Smooth muscle cell (in vitro differentiated cells): ENCODE measurements at regions not wholly inside any gene's neighbourhood (a gene's known extent, or its start where the extent isn't known, plus 50 kb on each side); places are given as distances from the start of the nearest gene placed in this dataset.
A peak's percentile ranks its signal among the peaks of the same experiment; 100 is the strongest.

Source experiments
- DNase-seq: peaks from one replicate; lab custom pipeline; 2025; ENCODE audit not compliant: unreplicated experiment; lab: John Stamatoyannopoulos, UW
- H2AFZ ChIP-seq: fragments of 200-600 bp; sonication (generic); 2 replicates; pipeline ENCODE4 v1.6.0; 2016; ENCODE audit warnings: antibody characterized with exemption, low read depth, mild to moderate bottlenecking
- H3F3A ChIP-seq: fragments of 200-600 bp; sonication (generic); 2 replicates; pipeline ENCODE4 v1.6.0; 2017; ENCODE audit warnings: antibody characterized with exemption, low read depth
- H3K27ac ChIP-seq: fragments of 200-600 bp; sonication (generic); 2 replicates; pipeline ENCODE4 v1.5.1; 2016; ENCODE audit warnings: low read depth, mild to moderate bottlenecking
- H3K27me3 ChIP-seq: fragments of 200-600 bp; sonication (generic); 2 replicates; pipeline ENCODE4 v1.6.1; 2016; ENCODE audit warnings: low read depth, mild to moderate bottlenecking
- H3K36me3 ChIP-seq: fragments of 200-600 bp; sonication (generic); 2 replicates; pipeline ENCODE4 v1.5.1; 2016; ENCODE audit warnings: low read depth
- H3K4me1 ChIP-seq: fragments of 200-600 bp; sonication (generic); 2 replicates; pipeline ENCODE4 v1.5.1; 2016; ENCODE audit warnings: low read depth
- H3K4me2 ChIP-seq: fragments of 200-600 bp; sonication (generic); 2 replicates; pipeline ENCODE4 v1.6.0; 2016; ENCODE audit warnings: mild to moderate bottlenecking
- H3K4me3 ChIP-seq: fragments of 200-600 bp; sonication (generic); 2 replicates; pipeline ENCODE4 v1.5.1; 2016; ENCODE audit warnings: mild to moderate bottlenecking
- H3K79me2 ChIP-seq: fragments of 200-600 bp; sonication (generic); 2 replicates; pipeline ENCODE4 v1.6.0; 2016; ENCODE audit warnings: low read depth, mild to moderate bottlenecking
- H3K9ac ChIP-seq: fragments of 200-600 bp; sonication (generic); 2 replicates; pipeline ENCODE4 v1.6.0; 2016; ENCODE audit warnings: low read depth
- H3K9me3 ChIP-seq: fragments of 200-600 bp; sonication (generic); replicated peaks from 2 replicates; pipeline ENCODE4 v1.5.1; 2016; ENCODE audit warnings: low read depth
- H4K20me1 ChIP-seq: fragments of 200-600 bp; sonication (generic); 2 replicates; pipeline ENCODE4 v1.6.0; 2016; ENCODE audit warnings: low read depth
- WGBS: methylation state at CpG from one replicate; pipeline ENCODE4 v1.1.7; 2016; ENCODE audit warnings: low lambda C conversion rate; 5-methylcytosine and 5-hydroxymethylcytosine counted together
- TF ChIP-seq, protein P1 (sequence below): fragments of 200-600 bp; sonication (generic); IDR thresholded peaks from 2 replicates; pipeline ENCODE4 v1.5.1; 2017; ENCODE audit warnings: borderline replicate concordance, mild to moderate bottlenecking, antibody characterized with exemption; ENCODE audit not compliant: insufficient read depth, poor library complexity, severe bottlenecking

DNA sequence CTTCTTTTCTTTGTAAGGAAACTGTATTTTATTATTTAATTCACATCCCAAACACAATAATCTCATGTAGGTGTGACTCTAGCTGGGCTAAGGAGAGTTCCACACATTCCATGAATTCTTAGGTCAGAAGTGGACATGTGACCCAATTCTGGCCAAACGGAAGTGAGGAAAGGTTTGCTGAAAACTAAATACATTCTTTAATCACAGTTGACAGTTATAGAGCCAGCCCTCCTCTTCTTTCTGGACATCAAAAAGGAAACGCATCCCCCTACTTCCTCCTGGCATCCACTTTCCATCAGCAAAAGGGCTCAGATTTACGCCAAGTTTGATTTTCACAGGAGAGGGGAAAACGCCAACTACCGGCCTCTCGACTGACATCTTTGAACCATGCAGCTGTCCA is 774.4 kb upstream of the POM121L12 start:
- H3K4me3 ChIP-seq, result no peak overlapping the region
- DNase-seq, result no peak
- H3K9ac ChIP-seq, result no peak overlapping the region
- no peaks in the 10 kb centered on the region for H3K9me3 ChIP-seq
- no peaks in the 10 kb centered on the region for H3K79me2 ChIP-seq
- H3K27ac ChIP-seq, result no peak overlapping the region
- no peaks in the 10 kb centered on the region for H3K36me3 ChIP-seq
- H3K4me2 ChIP-seq, result no peak overlapping the region
- no peak overlapping the region for H2AFZ ChIP-seq
- no peaks in the 10 kb centered on the region for H3K4me1 ChIP-seq
- no peaks in the 10 kb centered on the region for H4K20me1 ChIP-seq
- 95% methylated on average over 6 of the region's 6 CpGs for WGBS
- H3K27me3 ChIP-seq, result no peaks in the 10 kb centered on the region
- TF ChIP-seq, protein P1, sequence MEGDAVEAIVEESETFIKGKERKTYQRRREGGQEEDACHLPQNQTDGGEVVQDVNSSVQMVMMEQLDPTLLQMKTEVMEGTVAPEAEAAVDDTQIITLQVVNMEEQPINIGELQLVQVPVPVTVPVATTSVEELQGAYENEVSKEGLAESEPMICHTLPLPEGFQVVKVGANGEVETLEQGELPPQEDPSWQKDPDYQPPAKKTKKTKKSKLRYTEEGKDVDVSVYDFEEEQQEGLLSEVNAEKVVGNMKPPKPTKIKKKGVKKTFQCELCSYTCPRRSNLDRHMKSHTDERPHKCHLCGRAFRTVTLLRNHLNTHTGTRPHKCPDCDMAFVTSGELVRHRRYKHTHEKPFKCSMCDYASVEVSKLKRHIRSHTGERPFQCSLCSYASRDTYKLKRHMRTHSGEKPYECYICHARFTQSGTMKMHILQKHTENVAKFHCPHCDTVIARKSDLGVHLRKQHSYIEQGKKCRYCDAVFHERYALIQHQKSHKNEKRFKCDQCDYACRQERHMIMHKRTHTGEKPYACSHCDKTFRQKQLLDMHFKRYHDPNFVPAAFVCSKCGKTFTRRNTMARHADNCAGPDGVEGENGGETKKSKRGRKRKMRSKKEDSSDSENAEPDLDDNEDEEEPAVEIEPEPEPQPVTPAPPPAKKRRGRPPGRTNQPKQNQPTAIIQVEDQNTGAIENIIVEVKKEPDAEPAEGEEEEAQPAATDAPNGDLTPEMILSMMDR, result no peak
- no peaks in the 10 kb centered on the region for H3F3A ChIP-seq

DNA sequence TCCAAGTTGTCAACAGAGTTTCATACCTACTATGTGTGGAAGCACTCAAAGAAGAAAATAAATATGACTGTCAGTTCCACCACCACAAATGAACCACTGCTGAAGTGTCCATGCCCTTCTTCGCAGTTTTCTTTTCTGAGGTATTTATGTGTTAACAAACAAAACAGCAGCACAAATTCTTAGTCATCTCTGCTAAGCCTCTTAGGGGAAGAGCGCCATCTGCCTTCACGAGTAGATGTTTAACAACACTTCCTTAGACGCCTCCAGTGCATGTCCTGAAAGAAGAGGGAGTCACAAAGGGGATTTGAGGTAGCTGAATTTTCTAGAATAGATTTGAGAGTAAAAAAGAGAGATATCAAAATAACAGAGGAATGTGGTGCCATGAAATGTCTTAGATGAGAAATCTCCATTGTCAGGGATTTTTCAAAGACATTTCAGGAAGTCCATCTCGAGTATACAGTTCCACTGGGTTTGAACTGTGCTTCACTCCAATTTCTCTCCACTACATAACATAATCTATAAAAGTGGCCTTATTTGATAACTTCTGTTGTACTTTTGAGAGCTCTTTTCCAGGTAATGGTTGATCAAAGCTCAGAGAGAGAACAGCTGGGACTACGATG is 775.3 kb upstream of the POM121L12 start:
- WGBS, result 57% methylated on average over 6 of the region's 6 CpGs

DNA sequence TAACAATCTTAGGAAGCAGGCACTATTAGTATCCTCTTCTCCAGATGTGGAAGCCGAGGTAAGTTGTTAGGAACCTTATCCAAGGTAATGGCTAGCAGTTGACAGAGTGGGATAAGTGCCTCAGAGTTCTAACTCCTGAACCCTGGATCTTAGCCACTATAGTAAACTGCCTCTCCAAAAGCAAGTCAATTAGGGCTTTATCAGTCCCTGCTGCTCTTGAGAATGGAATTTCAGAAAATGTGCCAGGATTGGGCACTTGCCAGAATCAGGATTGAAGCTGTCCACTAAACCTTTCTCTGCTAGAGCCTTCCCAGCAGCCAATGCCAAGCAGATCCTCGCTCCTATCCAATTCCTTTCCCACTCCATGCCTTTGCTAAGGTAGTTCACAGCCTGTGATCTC is 777.5 kb upstream of the POM121L12 start:
- Histone ChIP-seq H3K9ac (no peak overlapping the region), H3K9me3 (no peaks in the 10 kb centered on the region)
- TF ChIP-seq, protein P1, result no peak

More for the DNA sequence above, 775.3 kb upstream of the POM121L12 start:
- H3F3A ChIP-seq, result no peaks in the 10 kb centered on the region
- no peak overlapping the region for H3K4me2 ChIP-seq
- H3K79me2 ChIP-seq, result no peaks in the 10 kb centered on the region
- H3K27me3 ChIP-seq, result no peaks in the 10 kb centered on the region
- TF ChIP-seq, protein P1, result peak; percentile 40
- H3K27ac ChIP-seq, result no peak overlapping the region
- H3K9ac ChIP-seq, result no peak overlapping the region
- no peaks in the 10 kb centered on the region for H3K36me3 ChIP-seq
- no peak overlapping the region for H3K4me3 ChIP-seq
- no peak for DNase-seq
- no peaks in the 10 kb centered on the region for H3K9me3 ChIP-seq
- no peak overlapping the region for H2AFZ ChIP-seq
- no peaks in the 10 kb centered on the region for H4K20me1 ChIP-seq
- H3K4me1 ChIP-seq, result no peaks in the 10 kb centered on the region

DNA sequence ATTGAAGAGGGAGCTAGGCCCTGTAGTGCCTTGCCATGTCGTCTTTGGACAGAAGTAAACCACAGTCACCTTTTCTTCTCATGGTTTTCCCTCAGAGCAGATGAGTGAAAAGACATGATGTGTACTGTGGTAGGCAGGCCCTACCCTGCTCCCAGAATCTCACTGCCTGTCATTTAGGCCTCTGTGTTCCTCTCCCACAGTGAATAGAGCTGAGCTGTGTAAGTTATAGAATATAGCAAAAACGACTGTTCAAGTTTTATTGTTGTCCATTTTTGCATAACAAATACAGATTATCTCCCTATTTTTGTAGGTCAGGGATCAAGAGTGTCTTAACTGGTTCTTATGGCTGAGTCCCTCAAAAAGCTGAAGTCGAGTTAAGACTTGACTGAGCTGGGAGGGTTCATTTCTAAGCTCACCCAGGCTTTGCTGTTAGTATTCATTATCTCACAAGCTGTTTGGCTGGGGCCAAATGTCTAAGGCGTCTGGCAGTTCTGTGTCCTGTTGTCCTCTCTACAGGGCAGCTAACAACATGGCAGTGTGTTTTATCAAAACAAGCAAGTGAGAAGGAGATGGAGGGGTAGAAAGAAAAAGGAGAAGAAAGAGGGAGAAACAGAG is 780.9 kb upstream of the POM121L12 start:
- no peaks in the 10 kb centered on the region for H4K20me1 ChIP-seq
- peak overlapping the region; percentile 32 for H3K27ac ChIP-seq
- no peak overlapping the region for H3K4me3 ChIP-seq
- DNase-seq, result no peak
- no peaks in the 10 kb centered on the region for H3K9me3 ChIP-seq
- TF ChIP-seq, protein P1, result no peak
- H3K79me2 ChIP-seq, result no peaks in the 10 kb centered on the region
- H3K4me2 ChIP-seq, result no peak overlapping the region
- no peaks in the 10 kb centered on the region for H3K36me3 ChIP-seq
- H3K9ac ChIP-seq, result no peak overlapping the region
- H3F3A ChIP-seq, result no peaks in the 10 kb centered on the region
- H2AFZ ChIP-seq, result peak overlapping the region; percentile 78
- no peaks in the 10 kb centered on the region for H3K27me3 ChIP-seq
- no peaks in the 10 kb centered on the region for H3K4me1 ChIP-seq
- 36% methylated on average over 4 of the region's 4 CpGs for WGBS

More for the DNA sequence above, 777.5 kb upstream of the POM121L12 start:
- Histone ChIP-seq H3K4me3 (no peak overlapping the region), H3K4me1 (no peaks in the 10 kb centered on the region), H3K36me3 (no peaks in the 10 kb centered on the region), H4K20me1 (no peaks in the 10 kb centered on the region), H3K27me3 (no peaks in the 10 kb centered on the region), H3K79me2 (no peaks in the 10 kb centered on the region), H3F3A (no peaks in the 10 kb centered on the region), H3K4me2 (no peak overlapping the region), H2AFZ (no peak overlapping the region), H3K27ac (no peak overlapping the region)
- 89% methylated on average over 2 of the region's 2 CpGs for WGBS
- no peak for DNase-seq
